ENCODE measurements at regions not wholly inside any gene's neighbourhood (a gene's known extent, or its start where the extent isn't known, plus 50 kb on each side); places are given as distances from the start of the nearest gene placed in this dataset.

GRCh38 chr6:81511423-81511822 lies 241.1 kb downstream of the TENT5A start:
- H2AFZ ChIP-seq (ENCODE audit: control insufficient read depth, low read depth, low read length) = no peak overlapping the region
- ChIA-PET SMC1A (ENCODE audit: uncharacterized antibody, unreplicated experiment) (interaction anchor here (1.0 kb wide), 2 partner anchors 54 to 251 kb away, joined by 3 read pairs; no protein-coding TSS in a partner anchor), RAD21 (ENCODE audit: unreplicated experiment) (no interaction called here), CTCF (no interaction called here), POLR2A (no interaction called here)
- in situ Hi-C loops (cut with MboI) (no loop called here), intact Hi-C loops (cut with micrococcal nuclease; ENCODE audit: unreplicated experiment) (no loop called here)
- no peaks in the 10 kb centered on the region for H3K36me3 ChIP-seq (ENCODE audit: control insufficient read depth in 2 of 2, insufficient read depth in 2 of 2, low read length in 1 of 2)
- no peaks in the 10 kb centered on the region for H3K79me2 ChIP-seq (ENCODE audit: control insufficient read depth, insufficient read depth, low read length)
- DNase-seq (ENCODE audit: low read depth, low spot score) (no peak), ATAC-seq (no peak), FAIRE-seq (no peak)
- no peak overlapping the region for H3K4me2 ChIP-seq (ENCODE audit: control insufficient read depth, insufficient read depth)
- BruUV-seq (replicated peaks) = no TSS peak
- 0% methylated on average over 1 of the region's 1 CpG for WGBS (ENCODE audit: insufficient coverage, insufficient replicate concordance, low lambda C conversion rate, missing lambda C conversion rate)
- no peak overlapping the region for H3K27ac ChIP-seq (ENCODE audit: control insufficient read depth, insufficient read depth)
- TF ChIP-seq HDAC6 (IDR thresholded peaks at IDR 0.05; ENCODE audit: unreplicated experiment) = no peak
- TF ChIP-seq SIX5 (IDR thresholded peaks at IDR 0.05; ENCODE audit: low read depth, low read length, severe bottlenecking) = no peak
- no peak for TF ChIP-seq GABPA (IDR thresholded peaks at IDR 0.05; ENCODE audit: low read depth)
- no peak for TF ChIP-seq ZNF207 (IDR thresholded peaks at IDR 0.05; ENCODE audit: borderline replicate concordance)
- no peak for TF ChIP-seq MYB (IDR thresholded peaks at IDR 0.05; ENCODE audit: borderline replicate concordance, low read depth, low read length)
- no peaks in the 10 kb centered on the region for H4K20me1 ChIP-seq (ENCODE audit: control insufficient read depth, insufficient read depth)
- H3K4me1 ChIP-seq (ENCODE audit: control insufficient read depth, insufficient read depth, low read length) = no peaks in the 10 kb centered on the region
- no peaks in the 10 kb centered on the region for H3K27me3 ChIP-seq (replicated peaks in 1 of 2; ENCODE audit: control insufficient read depth in 2 of 2, insufficient read depth in 2 of 2, low read length in 1 of 2)
- H3K4me3 ChIP-seq = no peak overlapping the region
- H3K9ac ChIP-seq (ENCODE audit: control insufficient read depth, insufficient read depth, low read length) = no peak overlapping the region
- H3K9me3 ChIP-seq (replicated peaks; ENCODE audit: control insufficient read depth, insufficient read depth, low read length) = no peaks in the 10 kb centered on the region

GRCh38 chr6:81495999-81496398 lies 256.5 kb downstream of the TENT5A start:
- no peak overlapping the region for H3K4me3 ChIP-seq
- ChIA-PET CTCF (no interaction called here), SMC1A (ENCODE audit: uncharacterized antibody, unreplicated experiment) (interaction anchor here (1.0 kb wide), 1 partner anchor 9 kb away, joined by 3 read pairs; no protein-coding TSS in a partner anchor), RAD21 (ENCODE audit: unreplicated experiment) (no interaction called here), POLR2A (no interaction called here)
- in situ Hi-C loops (cut with MboI) = no loop called here
- no peak overlapping the region for H3K27ac ChIP-seq (ENCODE audit: control insufficient read depth, insufficient read depth)
- H3K36me3 ChIP-seq (ENCODE audit: control insufficient read depth in 2 of 2, insufficient read depth in 2 of 2, low read length in 1 of 2) = no peaks in the 10 kb centered on the region
- no peaks in the 10 kb centered on the region for H4K20me1 ChIP-seq (ENCODE audit: control insufficient read depth, insufficient read depth)
- H3K27me3 ChIP-seq (replicated peaks in 1 of 2; ENCODE audit: control insufficient read depth in 2 of 2, insufficient read depth in 2 of 2, low read length in 1 of 2) = no peaks in the 10 kb centered on the region
- FAIRE-seq (no peak), ATAC-seq (no peak), DNase-seq (ENCODE audit: low read depth, low spot score) (no peak)
- H2AFZ ChIP-seq (ENCODE audit: control insufficient read depth, low read depth, low read length) = no peak overlapping the region
- 4% methylated on average over 1 of the region's 1 CpG for WGBS (ENCODE audit: insufficient coverage, insufficient replicate concordance, low lambda C conversion rate, missing lambda C conversion rate)
- H3K4me2 ChIP-seq (ENCODE audit: control insufficient read depth, insufficient read depth) = no peak overlapping the region
- no TSS peak for BruUV-seq (replicated peaks)
- no peaks in the 10 kb centered on the region for H3K4me1 ChIP-seq (ENCODE audit: control insufficient read depth, insufficient read depth, low read length)
- H3K79me2 ChIP-seq (ENCODE audit: control insufficient read depth, insufficient read depth, low read length) = no peaks in the 10 kb centered on the region
- TF ChIP-seq ATF7 (IDR thresholded peaks at IDR 0.05; ENCODE audit: low read depth) (no peak), NFIC (IDR thresholded peaks at IDR 0.05; ENCODE audit: low read depth, low read length) (no peak), USF2 (IDR thresholded peaks at IDR 0.05; ENCODE audit: borderline replicate concordance, low read depth, low read length) (no peak), MAX (IDR thresholded peaks at IDR 0.05; ENCODE audit: low read depth, low read length) (no peak), NRF1 (conservative IDR thresholded peaks at IDR 0.05; ENCODE audit: low read depth, low read length) (no peak), BHLHE40 (IDR thresholded peaks at IDR 0.05; ENCODE audit: borderline replicate concordance in 1 of 2, low read depth in 2 of 2, low read length in 1 of 2) (no peak), NR2C2 (IDR thresholded peaks at IDR 0.05; ENCODE audit: borderline replicate concordance, control insufficient read depth, insufficient read length, low read depth) (no peak), LARP7 (IDR thresholded peaks at IDR 0.05) (no peak), POLR2AphosphoS2 (IDR thresholded peaks at IDR 0.05; ENCODE audit: low read depth, low read length) (no peak), ATF3 (IDR thresholded peaks at IDR 0.05; ENCODE audit: borderline replicate concordance, extremely low read depth, low read depth, low read length) (no peak), NKRF (conservative IDR thresholded peaks at IDR 0.05) (no peak)
- intact Hi-C loops (cut with micrococcal nuclease; ENCODE audit: unreplicated experiment) = no loop called here
- no peak overlapping the region for H3K9ac ChIP-seq (ENCODE audit: control insufficient read depth, insufficient read depth, low read length)
- no peaks in the 10 kb centered on the region for H3K9me3 ChIP-seq (replicated peaks; ENCODE audit: control insufficient read depth, insufficient read depth, low read length)
